ENCODE measurements at regions not wholly inside any gene's neighbourhood (a gene's known extent, or its start where the extent isn't known, plus 50 kb on each side); places are given as distances from the start of the nearest gene placed in this dataset.

GRCh38 chr2:3078684-3079083 is 298.9 kb downstream of the EIPR1 start:
- in situ Hi-C loops (cut with HindIII; ENCODE audit: low sequenced_read_pairs): no loop called here
- DNase-seq (ENCODE audit: low read depth): no peak
- H3K4me3 ChIP-seq (ENCODE audit: low read depth, low read length): no peak overlapping the region
- TF ChIP-seq CTCF (IDR thresholded peaks at IDR 0.05; ENCODE audit: low read depth, low read length, missing control alignments): no peak

DNA sequence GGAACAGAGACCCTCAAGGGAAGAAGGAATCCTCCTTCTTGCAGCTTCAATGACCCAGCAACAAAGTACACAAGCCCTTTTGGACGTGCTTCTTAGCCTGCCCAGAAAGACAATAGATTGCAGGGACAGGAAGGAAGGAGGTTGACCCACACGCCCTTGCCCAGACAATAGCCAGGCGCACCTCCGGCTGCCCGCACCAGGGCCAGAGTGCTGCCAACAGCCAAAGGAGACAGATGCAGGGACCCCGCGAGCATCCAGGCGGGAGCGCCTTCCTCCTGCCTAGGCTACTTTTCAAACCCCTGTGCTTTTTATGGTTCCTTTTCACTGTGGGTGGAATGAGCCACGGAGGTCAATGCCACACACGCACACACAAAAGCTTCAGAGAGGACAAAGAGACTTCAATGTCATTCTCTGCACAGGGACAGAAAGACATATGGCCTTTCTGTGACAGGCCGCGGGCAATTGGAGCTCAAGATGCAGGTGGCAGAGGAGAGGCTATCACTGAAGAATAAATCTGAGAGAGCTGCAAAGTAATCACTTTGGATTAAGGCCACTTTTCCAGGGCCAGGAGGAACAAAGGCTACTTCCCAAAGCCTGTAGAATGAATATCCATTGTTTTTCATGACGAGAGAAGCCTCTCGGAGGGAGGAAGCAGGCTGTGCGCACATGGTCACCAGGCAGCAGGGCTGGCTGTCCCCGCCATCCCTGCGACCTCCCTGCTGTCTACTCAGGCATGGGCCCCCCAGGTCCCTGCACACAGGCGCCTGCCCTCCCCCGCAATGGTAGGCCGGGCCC is 300.6 kb downstream of the EIPR1 start:
- TF ChIP-seq CTCF (IDR thresholded peaks at IDR 0.05; ENCODE audit: low read depth, low read length, missing control alignments): no peak
- no peak overlapping the region for H3K4me3 ChIP-seq (ENCODE audit: low read depth, low read length)
- no peak for DNase-seq (ENCODE audit: low read depth)
- in situ Hi-C loops (cut with HindIII; ENCODE audit: low sequenced_read_pairs): no loop called here

DNA sequence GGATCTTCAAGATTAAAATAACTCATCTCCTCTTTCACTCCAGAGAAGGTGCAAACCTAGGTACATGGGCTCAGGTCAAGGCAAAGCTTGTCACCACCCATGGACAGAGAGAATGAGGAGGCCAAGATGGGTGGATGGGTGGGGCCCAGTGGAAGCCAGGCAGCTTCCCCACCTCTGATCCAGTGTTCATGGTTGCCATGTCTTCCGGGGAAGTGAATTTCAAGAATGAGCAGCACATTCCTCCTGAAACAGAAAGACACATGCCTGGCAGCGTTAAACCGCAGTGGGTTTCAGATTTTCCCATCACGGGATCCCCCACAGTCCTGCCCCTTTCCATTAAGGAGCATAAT is 301.7 kb downstream of the EIPR1 start:
- TF ChIP-seq CTCF (IDR thresholded peaks at IDR 0.05; ENCODE audit: low read depth, low read length, missing control alignments): no peak

DNA sequence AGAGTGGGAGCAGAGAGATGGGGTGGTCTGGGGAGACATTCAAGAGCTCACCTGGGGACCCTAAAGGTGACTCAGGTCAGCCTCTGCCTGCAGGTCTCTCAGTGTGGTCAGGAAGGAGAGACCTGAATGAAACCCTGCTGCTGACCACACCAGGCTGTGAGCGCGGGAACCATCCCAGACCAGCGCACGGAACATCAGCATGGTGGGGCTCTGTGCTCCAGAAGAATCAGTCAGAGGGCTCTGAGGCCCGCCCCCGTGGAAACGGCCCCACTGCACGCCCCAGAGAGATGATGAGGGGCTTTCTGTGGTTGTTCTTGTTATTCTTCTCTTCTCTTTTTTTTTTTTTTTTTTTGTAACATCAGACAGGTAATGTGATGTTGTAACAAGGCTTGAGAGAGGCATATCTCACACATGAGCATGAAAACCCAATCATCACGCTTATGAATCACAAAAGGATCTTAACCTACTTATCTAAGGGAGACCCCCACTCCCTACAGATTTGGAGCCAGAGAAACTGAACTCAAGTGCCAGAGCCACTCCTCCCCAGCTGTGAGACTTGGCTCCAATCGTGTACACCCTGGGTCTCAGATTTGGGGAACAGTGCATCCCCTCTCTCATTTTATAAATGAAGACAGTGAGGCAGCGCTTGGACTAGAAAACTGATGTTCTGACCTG is 302.2 kb downstream of the EIPR1 start:
- in situ Hi-C loops (cut with HindIII; ENCODE audit: low sequenced_read_pairs): no loop called here
- H3K4me3 ChIP-seq (ENCODE audit: low read depth, low read length): no peak overlapping the region
- DNase-seq (ENCODE audit: low read depth): no peak
- TF ChIP-seq CTCF (IDR thresholded peaks at IDR 0.05; ENCODE audit: low read depth, low read length, missing control alignments): no peak

More for the DNA sequence above, 301.7 kb downstream of the EIPR1 start:
- DNase-seq (ENCODE audit: low read depth): no peak
- in situ Hi-C loops (cut with HindIII; ENCODE audit: low sequenced_read_pairs): no loop called here
- no peak overlapping the region for H3K4me3 ChIP-seq (ENCODE audit: low read depth, low read length)

DNA sequence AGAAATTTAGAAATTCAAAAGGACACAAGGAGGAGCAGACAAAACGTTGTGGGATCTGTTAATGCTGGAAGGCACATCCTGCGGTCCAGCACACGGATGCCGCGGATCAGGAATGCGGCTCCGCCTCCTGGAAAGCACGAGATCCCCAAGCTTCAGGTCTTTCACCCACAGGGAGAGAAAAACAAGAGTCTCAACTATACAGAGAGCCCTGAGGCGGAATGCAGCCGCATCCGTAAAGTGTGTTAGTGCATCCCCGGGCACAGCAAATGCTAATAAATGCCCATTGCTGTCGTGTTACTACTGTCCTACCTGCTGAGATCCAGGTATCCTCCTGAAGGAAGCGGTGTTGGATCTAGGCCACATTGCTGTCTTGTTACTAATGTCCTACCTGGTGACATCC is 303.9 kb downstream of the EIPR1 start:
- DNase-seq (ENCODE audit: low read depth): no peak
- H3K4me3 ChIP-seq (ENCODE audit: low read depth, low read length): no peak overlapping the region
- TF ChIP-seq CTCF (IDR thresholded peaks at IDR 0.05; ENCODE audit: low read depth, low read length, missing control alignments): no peak
- in situ Hi-C loops (cut with HindIII; ENCODE audit: low sequenced_read_pairs): no loop called here

- DNase-seq (ENCODE audit: low read depth): no peak
- in situ Hi-C loops (cut with HindIII; ENCODE audit: low sequenced_read_pairs): no loop called here
- no peak overlapping the region for H3K4me3 ChIP-seq (ENCODE audit: low read depth, low read length)
- no peak for TF ChIP-seq CTCF (IDR thresholded peaks at IDR 0.05; ENCODE audit: low read depth, low read length, missing control alignments)
These were observed 304.5 kb downstream of the EIPR1 start for GRCh38 chr2:3073041-3073595.

Data from astrocyte of the cerebellum (primary cell).